Neuronal stem cell (in vitro differentiated cells): ENCODE measurements at regions not wholly inside any gene's neighbourhood (a gene's known extent, or its start where the extent isn't known, plus 50 kb on each side); places are given as distances from the start of the nearest gene placed in this dataset.
"Not testable (repeated sequence)": the region's sequence is repeated elsewhere in the genome, so short reads cannot be mapped to it uniquely, and the experiment has no call there.

Experiments used
- DNase-seq: peaks from one replicate; pipeline ENCODE4 v3.0.0-alpha.2; 2013; ENCODE audit warnings: low spot score
- H2AFZ ChIP-seq: one replicate; pipeline ENCODE4 v1.6.1; 2013; ENCODE audit warnings: mild to moderate bottlenecking, low read length, inconsistent platforms
- H2AK5ac ChIP-seq: 2 replicates; pipeline ENCODE4 v1.6.1; 2013; ENCODE audit warnings: low read depth, mild to moderate bottlenecking, inconsistent platforms, low read length, moderate library complexity, mixed read lengths
- H2BK120ac ChIP-seq: 2 replicates; pipeline ENCODE4 v1.6.1; 2013; ENCODE audit warnings: low read depth, mild to moderate bottlenecking, inconsistent platforms, low read length, moderate library complexity, mixed read lengths
- H2BK12ac ChIP-seq: one replicate; pipeline ENCODE4 v1.6.1; 2013; ENCODE audit warnings: low read length, inconsistent platforms
- H2BK15ac ChIP-seq: 2 replicates; pipeline ENCODE4 v1.6.1; 2013; ENCODE audit warnings: mild to moderate bottlenecking, low read length, inconsistent platforms, mixed read lengths
- H2BK5ac ChIP-seq: one replicate; pipeline ENCODE4 v1.6.1; 2013; ENCODE audit warnings: inconsistent platforms, mild to moderate bottlenecking, low read length, moderate library complexity
- H3K14ac ChIP-seq: one replicate; pipeline ENCODE4 v1.6.1; 2013; ENCODE audit warnings: low read length, inconsistent platforms
- H3K18ac ChIP-seq: 2 replicates; pipeline ENCODE4 v1.6.1; 2013; ENCODE audit warnings: low read length, inconsistent platforms
- H3K23ac ChIP-seq: 2 replicates; pipeline ENCODE4 v1.6.1; 2013; ENCODE audit warnings: low read depth, mild to moderate bottlenecking, mixed read lengths, low read length, inconsistent platforms; ENCODE audit not compliant: poor library complexity
- H3K27ac ChIP-seq: replicated peaks from 3 replicates; pipeline ENCODE4 v1.5.1; 2013; ENCODE audit warnings: low read length, inconsistent platforms
- H3K27me3 ChIP-seq, 3 experiments: 2 replicates each; pipeline ENCODE4 v1.6.1; 2013; ENCODE audit warnings: low read length in 3 of 3, mild to moderate bottlenecking in 2 of 3, inconsistent platforms in 1 of 3, low read depth in 1 of 3, mixed read lengths in 1 of 3, moderate library complexity in 1 of 3; ENCODE audit not compliant: control insufficient read depth in 3 of 3, insufficient read depth in 3 of 3
- H3K36me3 ChIP-seq, 2 donors: replicated peaks in 1 of 2; 2 replicates each; pipeline ENCODE4 v1.6.1; 2013; ENCODE audit warnings: low read length in 2 of 2; ENCODE audit not compliant: control insufficient read depth in 2 of 2, insufficient read depth in 2 of 2
- H3K4ac ChIP-seq: 2 replicates; pipeline ENCODE4 v1.6.1; 2013; ENCODE audit warnings: inconsistent platforms, mild to moderate bottlenecking, low read length, moderate library complexity
- H3K4me1 ChIP-seq, 2 donors: 1 replicate in 1 of 2; 2 replicates in 1 of 2; pipeline ENCODE4 v1.6.1; 2013; ENCODE audit warnings: low read length in 2 of 2, low read depth in 1 of 2; ENCODE audit not compliant: control insufficient read depth in 2 of 2, insufficient read depth in 1 of 2
- H3K4me2 ChIP-seq: one replicate; pipeline ENCODE4 v1.6.1; 2013; ENCODE audit warnings: mild to moderate bottlenecking, low read length, inconsistent platforms; ENCODE audit not compliant: insufficient read depth, poor library complexity, severe bottlenecking
- H3K4me3 ChIP-seq, 2 donors: 2 replicates each; pipeline ENCODE4 v1.5.1; 2013; ENCODE audit warnings: low read length in 2 of 2, mild to moderate bottlenecking in 2 of 2, inconsistent platforms in 1 of 2, moderate library complexity in 1 of 2
- H3K79me1 ChIP-seq: one replicate; pipeline ENCODE4 v1.6.1; 2013; ENCODE audit warnings: low read depth, mild to moderate bottlenecking, inconsistent platforms, low read length, moderate library complexity
- H3K9ac ChIP-seq: one replicate; pipeline ENCODE4 v1.6.1; 2013; ENCODE audit warnings: mild to moderate bottlenecking, low read depth, low read length, inconsistent platforms; ENCODE audit not compliant: poor library complexity
- H3K9me3 ChIP-seq, 2 donors: replicated peaks in 1 of 2; 2 replicates each; pipeline versions ENCODE3 to v1.6.1; 2013; ENCODE audit warnings: low read length in 2 of 2, mild to moderate bottlenecking in 2 of 2, inconsistent platforms in 1 of 2, low read depth in 1 of 2, mixed read lengths in 1 of 2, moderate library complexity in 1 of 2; ENCODE audit not compliant: control insufficient read depth in 2 of 2, insufficient read depth in 1 of 2
- H4K8ac ChIP-seq: one replicate; pipeline ENCODE4 v1.6.1; 2013; ENCODE audit warnings: low read depth, mild to moderate bottlenecking, inconsistent platforms, low read length, moderate library complexity
- H4K91ac ChIP-seq: one replicate; pipeline ENCODE4 v1.6.1; 2013; ENCODE audit warnings: low read length, low read depth, mild to moderate bottlenecking, inconsistent platforms; ENCODE audit not compliant: poor library complexity
- WGBS, 2 donors: extraction: QIAGEN DNeasy Blood & Tissue Kit; methylation state at CpG; one replicate each; pipeline ENCODE4 v1.1.7; 2013; ENCODE audit warnings: missing lambda C conversion rate in 2 of 2, mixed read lengths in 1 of 2; ENCODE audit not compliant: insufficient read length in 2 of 2, insufficient replicate concordance in 1 of 2; ENCODE audit errors: extremely low coverage in 2 of 2; 5-methylcytosine and 5-hydroxymethylcytosine counted together

GRCh38 chr2:87277734-87278133, 256.1 kb upstream of the PLGLB1 start:
- not testable (repeated sequence) for H4K8ac ChIP-seq, H2BK12ac ChIP-seq, H3K4me2 ChIP-seq, H2BK120ac ChIP-seq, H4K91ac ChIP-seq, DNase-seq, H3K36me3 ChIP-seq, H3K27ac ChIP-seq, H2BK5ac ChIP-seq, H2BK15ac ChIP-seq, H3K9me3 ChIP-seq, H3K79me1 ChIP-seq, H3K4ac ChIP-seq, H3K14ac ChIP-seq, H3K9ac ChIP-seq, H2AFZ ChIP-seq, H2AK5ac ChIP-seq, H3K18ac ChIP-seq, H3K4me1 ChIP-seq, H3K4me3 ChIP-seq, H3K27me3 ChIP-seq, H3K23ac ChIP-seq
- WGBS, 2 donors = no CpG with 5 or more reads among the region's 3 CpGs

- not testable (repeated sequence) for H3K14ac ChIP-seq, H2BK12ac ChIP-seq, H2BK5ac ChIP-seq, H2AFZ ChIP-seq, H3K79me1 ChIP-seq, H2AK5ac ChIP-seq, H3K9me3 ChIP-seq, H3K9ac ChIP-seq, H3K27me3 ChIP-seq, H3K4me2 ChIP-seq, H3K27ac ChIP-seq, H3K18ac ChIP-seq, DNase-seq, H3K23ac ChIP-seq, H3K4me1 ChIP-seq, H4K8ac ChIP-seq, H3K36me3 ChIP-seq, H4K91ac ChIP-seq, H3K4ac ChIP-seq, H2BK15ac ChIP-seq, H3K4me3 ChIP-seq, H2BK120ac ChIP-seq
- no CpG with 5 or more reads among the region's 10 CpGs for WGBS, 2 donors
These were observed 259.1 kb upstream of the PLGLB1 start for GRCh38 chr2:87280596-87281355.

GRCh38 chr2:87283735-87284470, 262.3 kb upstream of the PLGLB1 start:
- WGBS, 2 donors = no CpG with 5 or more reads among the region's 18 CpGs
- not testable (repeated sequence) for H3K4me3 ChIP-seq, DNase-seq

GRCh38 chr2:87284471-87284772, 262.8 kb upstream of the PLGLB1 start:
- WGBS, 2 donors = no CpG with 5 or more reads among the region's 9 CpGs
- H2BK120ac ChIP-seq, H2AK5ac ChIP-seq: not testable (repeated sequence)

More at GRCh38 chr2:87283735-87284470, 262.3 kb upstream of the PLGLB1 start:
- not testable (repeated sequence) for H2BK5ac ChIP-seq, H2BK120ac ChIP-seq, H4K91ac ChIP-seq, H3K79me1 ChIP-seq, H3K4me1 ChIP-seq, H3K9me3 ChIP-seq, H3K36me3 ChIP-seq, H2BK12ac ChIP-seq, H2AFZ ChIP-seq, H3K27ac ChIP-seq, H2AK5ac ChIP-seq, H3K9ac ChIP-seq, H2BK15ac ChIP-seq, H3K18ac ChIP-seq, H3K14ac ChIP-seq, H3K27me3 ChIP-seq, H3K4me2 ChIP-seq, H4K8ac ChIP-seq, H3K23ac ChIP-seq, H3K4ac ChIP-seq

More at GRCh38 chr2:87284471-87284772, 262.8 kb upstream of the PLGLB1 start:
- not testable (repeated sequence) for H4K8ac ChIP-seq, H2BK15ac ChIP-seq, H4K91ac ChIP-seq, H3K4me3 ChIP-seq, H3K79me1 ChIP-seq, H3K18ac ChIP-seq, H3K27ac ChIP-seq, H3K4me2 ChIP-seq, DNase-seq, H3K23ac ChIP-seq, H2BK12ac ChIP-seq, H3K4me1 ChIP-seq, H2AFZ ChIP-seq, H3K27me3 ChIP-seq, H3K4ac ChIP-seq, H2BK5ac ChIP-seq, H3K14ac ChIP-seq, H3K36me3 ChIP-seq, H3K9ac ChIP-seq, H3K9me3 ChIP-seq
